ENCODE measurements at regions not wholly inside any gene's neighbourhood (a gene's known extent, or its start where the extent isn't known, plus 50 kb on each side); places are given as distances from the start of the nearest gene placed in this dataset.
"Not testable (repeated sequence)": the region's sequence is repeated elsewhere in the genome, so short reads cannot be mapped to it uniquely, and the experiment has no call there.

DNA sequence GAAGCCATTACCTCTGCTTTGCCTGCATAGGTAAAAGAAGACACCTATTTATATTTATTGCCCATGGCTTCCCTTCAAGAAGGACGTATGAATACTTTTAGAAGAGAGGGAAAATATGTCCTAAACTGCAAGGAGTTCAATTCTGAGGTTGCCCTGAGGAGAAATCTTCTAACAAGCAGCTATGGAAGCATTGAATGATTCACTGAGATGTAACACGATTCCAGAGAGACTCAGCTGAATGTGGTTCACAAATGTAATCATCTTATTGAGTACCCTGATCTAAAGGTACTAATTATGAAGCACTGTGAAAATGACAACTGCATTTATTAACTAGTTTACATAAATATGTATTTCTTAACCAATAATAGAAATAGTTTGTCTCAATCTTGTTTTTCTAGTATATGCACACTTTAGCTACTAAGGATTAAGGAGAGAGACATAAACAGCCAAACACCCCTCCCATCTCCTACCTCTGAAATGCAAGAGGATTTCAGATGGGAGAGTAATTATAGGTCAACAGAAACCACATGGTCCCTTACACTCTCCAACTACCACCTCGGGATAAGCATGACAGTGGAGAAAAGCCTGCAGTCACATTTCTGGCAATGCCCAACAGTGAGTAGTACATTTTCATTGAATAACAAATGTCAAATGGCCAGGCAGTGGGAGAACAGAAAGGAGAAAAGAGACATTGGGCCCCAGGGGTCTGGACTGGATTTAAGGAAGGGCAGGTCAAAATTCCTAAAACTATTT is 506.2 kb upstream of the IL12A start:
- DNase-seq = no peak

- no peak for DNase-seq
Observed at GRCh38 chr3:159482994-159483367, 505.7 kb upstream of the IL12A start.

- DNase-seq = no peak
Observed at GRCh38 chr3:159486580-159486979, 502.1 kb upstream of the IL12A start.

DNA sequence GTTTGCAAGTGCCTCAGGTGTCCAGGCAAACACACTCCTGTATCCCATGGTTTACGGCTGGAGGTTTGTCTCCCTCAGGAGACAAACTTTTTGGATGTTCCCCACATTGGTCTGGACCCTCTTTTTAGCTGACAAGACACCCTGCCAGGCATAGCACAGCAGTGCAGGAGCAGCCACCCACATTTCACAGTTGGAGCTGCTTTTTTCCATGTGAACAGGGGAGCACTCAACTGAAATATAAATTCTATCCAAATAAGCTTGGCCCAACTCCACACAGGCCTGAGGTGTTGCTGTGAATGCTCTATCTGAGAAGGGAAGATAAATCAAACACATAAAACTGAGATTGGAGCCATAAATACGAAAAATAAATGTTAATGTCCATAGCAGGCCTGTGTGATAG is 501.3 kb upstream of the IL12A start:
- DNase-seq = no peak

DNA sequence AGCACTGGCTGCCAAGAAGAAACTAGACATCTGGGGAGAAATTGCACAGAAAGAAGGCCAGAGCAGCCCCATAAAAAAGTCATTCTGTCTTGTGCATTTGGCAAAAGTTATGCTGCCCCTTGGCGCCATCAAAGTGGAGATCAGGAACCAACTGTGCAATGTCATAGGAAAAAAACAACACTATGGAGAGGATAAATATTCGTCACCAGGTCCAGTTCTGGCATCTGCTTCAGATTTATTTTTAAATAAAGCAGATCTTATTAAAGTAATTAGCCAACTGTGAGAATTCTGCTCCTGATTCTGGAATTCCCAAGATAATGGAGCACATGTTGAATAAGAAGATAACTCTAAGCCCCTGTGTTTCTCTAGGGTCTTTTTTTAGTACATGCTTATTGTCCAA is 500.0 kb upstream of the IL12A start:
- DNase-seq = no peak

GRCh38 chr3:159497361-159497760 is 491.3 kb upstream of the IL12A start:
- no peak for DNase-seq

DNA sequence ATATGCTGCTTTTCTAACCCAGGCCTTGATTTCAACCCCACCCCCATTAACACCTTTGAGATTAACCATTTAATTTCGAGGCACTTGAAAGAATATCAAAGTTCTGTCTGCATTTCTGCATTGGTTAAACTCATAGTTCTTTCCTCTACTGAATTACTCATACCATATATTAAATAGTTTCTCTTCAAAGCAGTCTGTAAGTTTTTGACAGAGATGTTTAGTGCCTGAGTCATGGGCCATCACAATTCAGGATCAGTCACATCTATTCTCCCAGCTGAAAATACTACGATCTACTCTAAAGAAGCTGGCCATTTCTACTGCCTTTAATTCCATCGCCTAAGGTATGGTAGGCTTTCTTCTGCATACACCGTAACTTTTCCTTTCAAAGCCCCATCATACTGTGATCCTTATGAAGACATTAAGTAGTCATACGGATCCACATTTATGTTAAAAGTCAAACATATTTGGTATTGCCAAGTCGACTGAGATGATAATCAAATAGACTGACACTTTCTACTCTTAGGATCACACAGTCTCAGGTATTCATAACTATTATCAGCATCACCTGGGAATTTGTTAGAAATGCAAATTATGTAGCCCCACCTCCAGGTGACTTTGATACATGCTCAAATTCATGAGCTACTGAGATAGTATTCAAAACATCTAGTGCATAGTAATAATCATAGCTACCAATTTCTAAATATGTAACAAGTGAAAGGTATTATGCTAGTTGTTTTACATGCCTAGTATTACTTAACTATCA is 489.4 kb upstream of the IL12A start:
- no peak for DNase-seq

DNA sequence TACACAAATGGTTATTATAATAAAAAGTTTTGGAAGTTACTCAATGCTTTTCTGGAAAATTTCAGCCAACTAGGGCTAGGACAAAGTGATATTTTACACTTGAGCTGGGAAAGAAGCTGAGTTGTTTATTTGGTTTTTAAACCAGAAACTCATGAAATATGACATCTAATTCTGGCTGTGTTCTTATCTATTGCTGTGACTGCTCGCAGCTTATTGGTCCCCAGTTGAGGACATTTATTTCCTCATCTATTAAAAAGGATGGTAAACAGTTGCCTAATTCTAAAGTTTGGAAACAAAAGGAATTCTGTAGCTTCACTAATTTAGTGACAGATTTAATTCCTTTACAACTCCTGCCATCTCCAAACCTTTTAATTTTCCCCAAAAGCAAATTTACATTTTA is 487.6 kb upstream of the IL12A start:
- DNase-seq = no peak

DNA sequence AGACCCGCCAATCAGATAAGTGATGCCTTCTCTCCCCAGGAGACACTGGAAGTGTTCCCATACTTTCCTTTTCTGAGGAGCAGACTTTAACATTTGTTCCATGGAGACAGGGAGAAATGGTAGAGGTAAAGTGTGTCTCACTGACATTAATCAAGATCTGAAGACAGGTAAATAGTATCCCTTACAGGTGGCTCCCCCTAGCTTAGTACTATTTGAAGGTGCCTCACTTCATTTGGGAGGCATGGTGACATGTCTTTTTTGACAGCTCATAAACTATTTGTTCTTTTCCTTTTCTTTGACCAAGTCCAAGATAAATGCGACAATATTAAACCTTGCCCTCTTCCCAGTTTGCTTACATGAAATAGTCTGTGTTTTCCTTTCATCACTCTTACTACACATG is 485.6 kb upstream of the IL12A start:
- DNase-seq = no peak

DNA sequence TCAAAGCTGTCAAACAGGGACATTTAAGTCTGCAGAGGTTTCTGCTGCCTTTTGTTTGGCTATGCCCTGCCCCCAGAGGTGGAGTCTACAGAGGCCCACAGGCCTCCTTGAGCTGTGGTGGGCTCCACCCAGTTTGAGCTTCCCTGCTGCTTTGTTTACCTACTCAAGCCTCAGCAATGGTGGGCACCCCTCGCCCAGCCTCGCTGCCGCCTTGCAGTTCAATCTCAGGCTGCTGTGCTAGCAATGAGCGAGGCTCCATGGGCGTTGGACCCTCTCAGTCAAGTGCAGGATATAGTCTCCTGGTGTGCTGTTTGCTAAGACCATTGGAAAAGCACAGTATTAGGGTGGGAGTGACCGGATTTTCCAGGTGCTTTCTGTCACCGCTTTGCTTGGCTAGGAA is 477.6 kb upstream of the IL12A start:
- DNase-seq = not testable (repeated sequence)

- DNase-seq = no peak
Observed at GRCh38 chr3:159513444-159513843, 475.2 kb upstream of the IL12A start.

DNA sequence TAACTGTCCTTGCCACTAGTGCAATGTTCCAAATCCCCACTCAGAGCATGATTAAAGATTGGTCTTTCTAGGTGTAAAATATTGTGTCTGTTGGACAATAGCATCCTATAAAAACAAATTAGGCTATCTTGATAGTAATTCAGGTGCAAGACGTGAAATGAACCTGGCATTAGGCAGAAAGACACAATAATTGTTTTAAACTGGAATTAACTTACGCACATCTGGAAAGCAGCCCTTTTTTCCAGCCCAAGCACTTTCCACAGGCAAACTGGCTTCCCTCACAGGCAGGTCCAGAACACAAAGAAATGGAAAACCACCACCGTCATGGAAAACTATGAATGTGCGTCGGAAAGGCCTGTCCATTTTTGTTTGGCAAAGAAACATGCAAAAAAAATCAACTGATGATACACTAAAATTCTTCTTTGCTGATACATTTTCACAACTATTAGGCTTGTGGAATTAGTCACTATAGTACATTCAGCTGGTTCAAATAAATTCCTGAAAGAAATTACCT is 474.7 kb upstream of the IL12A start:
- no peak for DNase-seq

DNA sequence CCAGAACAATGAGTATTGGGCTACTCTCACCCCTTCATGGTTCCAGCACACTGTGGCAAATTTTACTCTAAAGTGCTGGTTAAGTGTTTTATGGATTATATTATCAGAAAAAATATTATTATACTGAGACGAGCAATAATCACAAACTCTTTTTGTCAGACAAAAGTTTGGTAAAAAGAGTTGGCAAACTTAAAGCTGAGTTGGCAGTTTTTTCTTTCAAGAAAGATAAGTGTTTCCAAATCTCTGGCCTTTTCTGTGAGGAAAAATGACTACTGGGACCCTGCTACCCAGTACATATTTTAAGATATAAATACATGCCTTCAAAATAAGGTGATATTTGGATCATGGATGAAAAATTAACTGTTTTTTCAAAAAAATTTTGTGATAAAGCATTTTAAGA is 471.5 kb upstream of the IL12A start:
- no peak for DNase-seq

DNA sequence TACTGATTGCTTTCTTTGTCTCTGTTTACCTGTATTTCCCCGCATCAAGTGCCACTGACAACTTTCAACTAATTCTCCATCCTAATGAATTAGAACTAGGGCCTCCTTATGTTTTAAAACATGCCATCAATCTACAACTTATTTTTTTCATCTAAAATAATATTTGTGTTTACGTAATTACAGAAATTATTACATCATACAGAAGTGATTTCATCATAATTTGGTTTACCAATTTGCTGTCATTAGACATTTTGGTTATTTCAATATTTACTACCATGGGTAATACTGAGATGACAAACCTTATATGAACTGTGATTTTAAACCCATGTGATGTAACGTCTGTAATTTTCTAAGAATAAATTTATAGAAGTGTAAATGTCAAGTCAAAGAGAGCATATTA is 468.0 kb upstream of the IL12A start:
- no peak for DNase-seq

- DNase-seq = no peak
Observed at GRCh38 chr3:159522276-159522675, 466.4 kb upstream of the IL12A start.

DNA sequence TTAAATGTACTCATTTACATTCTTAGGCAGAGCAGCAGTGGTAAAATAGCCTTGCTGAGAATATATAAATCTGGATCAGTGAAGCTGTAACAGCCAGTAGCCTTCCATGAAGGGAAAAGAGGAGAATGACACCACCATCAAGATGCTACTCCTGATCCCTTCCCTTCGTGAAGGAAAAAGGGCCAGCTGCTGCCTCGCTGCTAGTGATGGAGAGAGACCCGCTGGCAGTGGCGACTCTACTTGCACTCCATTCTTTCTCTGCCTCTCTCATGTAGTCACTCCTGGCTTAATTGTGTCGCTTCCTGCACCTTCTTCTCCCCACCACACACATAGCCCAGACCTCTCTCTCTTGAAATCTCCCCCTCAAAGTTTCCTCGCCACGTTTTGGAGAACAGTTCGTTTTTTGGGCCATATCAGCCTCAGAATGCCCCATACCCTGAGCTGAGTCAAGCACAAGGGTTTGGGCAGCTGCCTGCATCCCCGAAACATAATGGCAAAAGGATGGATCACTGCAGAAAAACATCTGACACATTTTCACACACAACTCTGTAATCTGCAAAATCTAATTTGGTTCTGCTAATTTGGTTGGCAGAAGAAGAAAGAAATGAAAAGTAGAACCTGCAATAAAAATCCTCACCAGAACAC is 460.3 kb upstream of the IL12A start:
- DNase-seq = no peak

GRCh38 chr3:159532577-159532976 is 456.1 kb upstream of the IL12A start:
- DNase-seq = no peak

- no peak for DNase-seq
Observed at GRCh38 chr3:159534496-159534895, 454.1 kb upstream of the IL12A start.

- no peak for DNase-seq
Observed at GRCh38 chr3:159536876-159537275, 451.8 kb upstream of the IL12A start.

GRCh38 chr3:159538507-159538906 is 450.1 kb upstream of the IL12A start:
- no peak for DNase-seq

DNA sequence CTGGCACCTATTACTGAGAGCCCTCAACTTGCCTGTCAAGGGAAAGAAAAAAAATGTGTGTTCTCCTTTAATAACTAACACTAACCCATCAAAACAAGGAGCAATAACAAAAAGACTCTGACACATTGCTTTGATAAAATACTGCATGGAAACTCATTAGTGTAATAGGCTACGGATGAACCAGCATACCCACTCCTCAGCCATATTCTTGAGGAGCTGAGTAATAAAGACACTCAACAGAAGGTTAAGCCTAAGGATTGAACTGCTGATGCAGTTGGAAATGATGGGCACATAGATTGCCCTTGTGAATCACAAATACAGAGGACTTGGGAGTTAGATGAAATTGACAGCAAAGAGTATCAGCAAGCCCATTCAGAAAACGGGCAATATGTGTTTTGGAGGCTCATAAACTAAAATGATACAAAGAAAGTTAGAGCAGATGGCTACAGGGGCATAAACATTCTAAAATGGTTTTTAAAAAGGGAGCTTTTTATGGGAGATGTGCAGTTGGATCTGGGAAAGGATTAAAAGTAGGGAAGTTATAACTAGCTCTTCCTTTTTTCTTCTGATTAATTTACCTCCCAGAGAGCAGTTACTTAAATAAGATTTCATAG is 447.6 kb upstream of the IL12A start:
- no peak for DNase-seq

- DNase-seq = no peak
Observed at GRCh38 chr3:159548675-159549335, 439.8 kb upstream of the IL12A start.

- no peak for DNase-seq
Observed at GRCh38 chr3:159555205-159555604, 433.4 kb upstream of the IL12A start.

All from C1 segment of cervical spinal cord (tissue), 14 donors.